ENCODE measurements at regions not wholly inside any gene's neighbourhood (a gene's known extent, or its start where the extent isn't known, plus 50 kb on each side); places are given as distances from the start of the nearest gene placed in this dataset.

DNA sequence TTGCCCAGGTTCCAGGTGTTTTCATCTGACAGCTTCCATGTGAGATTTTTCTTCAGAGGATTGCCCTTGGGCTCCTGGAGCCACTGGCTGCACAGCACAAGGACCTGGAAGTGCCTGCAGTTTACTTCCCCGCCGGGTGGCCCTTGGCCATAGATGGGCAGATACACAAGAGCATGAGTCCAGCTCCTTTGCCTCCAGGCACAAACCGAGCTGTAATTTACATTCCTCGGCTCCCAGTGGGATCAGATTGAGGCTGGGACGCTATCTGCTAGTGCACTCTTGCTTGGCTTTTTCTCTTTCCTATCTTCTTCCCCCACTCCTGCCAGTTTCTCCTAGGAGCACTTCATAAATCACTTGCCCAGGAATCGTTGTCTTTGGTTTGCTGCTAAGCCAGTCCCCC is 85.4 kb upstream of the RALY start:
- peak overlapping the region in 1 of 2 donors; percentile 75 for H3K27ac ChIP-seq (ENCODE audit: low read depth in 1 of 2, low read length in 2 of 2)

GRCh38 chr20:33908868-33909267 is 84.8 kb upstream of the RALY start:
- Histone ChIP-seq H3K36me3 (ENCODE audit: control insufficient read depth in 1 of 2, insufficient read depth in 2 of 2, low read length in 1 of 2) (no peaks in the 10 kb centered on the region), H3K27ac (ENCODE audit: low read depth in 1 of 2, low read length in 2 of 2) (peak overlapping the region in 1 of 2 donors; percentile 75), H3K27me3 (ENCODE audit: control insufficient read depth in 1 of 2, insufficient read depth in 2 of 2, low read length in 1 of 2) (no peaks in the 10 kb centered on the region), H3K9me3 (ENCODE audit: control insufficient read depth, low read length) (no peaks in the 10 kb centered on the region), H3K4me3 (ENCODE audit: low read length in 2 of 2) (no peak overlapping the region), H3K4me1 (ENCODE audit: control insufficient read depth in 1 of 2, insufficient read depth in 2 of 2, low read length in 2 of 2) (peaks cover 2 to 7% of the 10 kb centered on the region in 2 donors)
- no peak for DNase-seq
- no peak for ATAC-seq (ENCODE audit: low FRiP score)
- WGBS, 2 donors: 95 to 98% methylated on average over 6 of the region's 6 CpGs
- intact Hi-C loops (cut with DNase I): no loop called here

More for the DNA sequence above, 85.4 kb upstream of the RALY start:
- Histone ChIP-seq H3K4me1 (ENCODE audit: control insufficient read depth in 1 of 2, insufficient read depth in 2 of 2, low read length in 2 of 2) (peaks cover 2 to 7% of the 10 kb centered on the region in 2 donors), H3K36me3 (ENCODE audit: control insufficient read depth in 1 of 2, insufficient read depth in 2 of 2, low read length in 1 of 2) (no peaks in the 10 kb centered on the region), H3K9me3 (ENCODE audit: control insufficient read depth, low read length) (no peaks in the 10 kb centered on the region), H3K4me3 (ENCODE audit: low read length in 2 of 2) (no peak overlapping the region), H3K27me3 (ENCODE audit: control insufficient read depth in 1 of 2, insufficient read depth in 2 of 2, low read length in 1 of 2) (no peaks in the 10 kb centered on the region)
- WGBS, 2 donors: 5 to 6% methylated on average over 6 of the region's 6 CpGs
- intact Hi-C loops (cut with DNase I): no loop called here
- ATAC-seq (ENCODE audit: low FRiP score) (no peak), DNase-seq (no peak)

DNA sequence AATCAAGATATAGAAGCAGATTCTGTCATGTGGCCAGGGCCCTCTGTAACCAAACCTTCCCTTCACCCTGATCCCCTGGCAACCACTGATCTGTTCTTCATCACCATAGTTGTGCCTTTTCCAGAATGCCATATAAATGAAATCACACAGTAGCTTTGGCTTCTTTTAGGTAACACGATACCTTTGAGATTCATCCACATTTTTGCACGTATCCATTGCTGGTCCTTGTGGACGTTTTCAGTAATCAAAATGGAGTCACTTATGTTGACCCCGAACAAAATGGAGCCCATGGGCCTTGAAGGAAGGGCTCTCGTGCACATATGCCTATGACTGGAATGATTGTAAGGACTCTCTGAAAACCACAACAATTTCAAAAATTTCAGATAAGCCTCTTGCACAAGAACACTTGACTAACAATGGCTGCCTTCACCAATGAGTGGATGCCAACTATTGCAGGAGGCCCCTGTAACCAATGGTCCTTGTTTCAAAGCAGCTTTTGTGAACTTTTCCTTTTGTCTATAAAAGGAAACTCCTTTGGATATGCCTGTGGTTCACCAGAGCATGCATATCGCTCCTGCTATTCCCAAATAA is 84.3 kb upstream of the RALY start:
- Histone ChIP-seq H3K4me1 (ENCODE audit: control insufficient read depth in 1 of 2, insufficient read depth in 2 of 2, low read length in 2 of 2) (peaks cover 2 to 7% of the 10 kb centered on the region in 2 donors), H3K9me3 (ENCODE audit: control insufficient read depth, low read length) (no peaks in the 10 kb centered on the region), H3K27ac (ENCODE audit: low read depth in 1 of 2, low read length in 2 of 2) (peak overlapping the region; percentile 50 to 53), H3K36me3 (ENCODE audit: control insufficient read depth in 1 of 2, insufficient read depth in 2 of 2, low read length in 1 of 2) (no peaks in the 10 kb centered on the region), H3K4me3 (ENCODE audit: low read length in 2 of 2) (no peak overlapping the region), H3K27me3 (ENCODE audit: control insufficient read depth in 1 of 2, insufficient read depth in 2 of 2, low read length in 1 of 2) (no peaks in the 10 kb centered on the region)
- 11% methylated on average over 6 of the region's 6 CpGs for WGBS, 2 donors
- peak; percentile 66 for ATAC-seq (ENCODE audit: low FRiP score)
- intact Hi-C loops (cut with DNase I): no loop called here
- no peak for DNase-seq

- ATAC-seq (ENCODE audit: low FRiP score): peak; percentile 68
- WGBS, 2 donors: 1 to 5% methylated on average over 2 of the region's 2 CpGs
- H3K27me3 ChIP-seq (ENCODE audit: control insufficient read depth in 1 of 2, insufficient read depth in 2 of 2, low read length in 1 of 2): no peaks in the 10 kb centered on the region
Observed at GRCh38 chr20:33910056-33910455, 83.7 kb upstream of the RALY start.

GRCh38 chr20:33910529-33911327 is 83.0 kb upstream of the RALY start:
- H3K27ac ChIP-seq (ENCODE audit: low read depth in 1 of 2, low read length in 2 of 2): peak overlapping the region; percentile 51 to 64
- no peak overlapping the region for H3K4me3 ChIP-seq (ENCODE audit: low read length in 2 of 2)
- ATAC-seq (ENCODE audit: low FRiP score) (no peak), DNase-seq (no peak)
- H3K4me1 ChIP-seq (ENCODE audit: control insufficient read depth in 1 of 2, insufficient read depth in 2 of 2, low read length in 2 of 2): peaks cover 2 to 7% of the 10 kb centered on the region in 2 donors
- no peaks in the 10 kb centered on the region for H3K9me3 ChIP-seq (ENCODE audit: control insufficient read depth, low read length)
- no peaks in the 10 kb centered on the region for H3K36me3 ChIP-seq (ENCODE audit: control insufficient read depth in 1 of 2, insufficient read depth in 2 of 2, low read length in 1 of 2)
- intact Hi-C loops (cut with DNase I): no loop called here
- no peaks in the 10 kb centered on the region for H3K27me3 ChIP-seq (ENCODE audit: control insufficient read depth in 1 of 2, insufficient read depth in 2 of 2, low read length in 1 of 2)
- WGBS, 2 donors: 92 to 94% methylated on average over 6 of the region's 6 CpGs

More at GRCh38 chr20:33910056-33910455, 83.7 kb upstream of the RALY start:
- H3K4me1 ChIP-seq (ENCODE audit: control insufficient read depth in 1 of 2, insufficient read depth in 2 of 2, low read length in 2 of 2): peaks cover 2 to 7% of the 10 kb centered on the region in 2 donors
- no peaks in the 10 kb centered on the region for H3K9me3 ChIP-seq (ENCODE audit: control insufficient read depth, low read length)
- intact Hi-C loops (cut with DNase I): no loop called here
- H3K36me3 ChIP-seq (ENCODE audit: control insufficient read depth in 1 of 2, insufficient read depth in 2 of 2, low read length in 1 of 2): no peaks in the 10 kb centered on the region
- DNase-seq: no peak
- H3K27ac ChIP-seq (ENCODE audit: low read depth in 1 of 2, low read length in 2 of 2): peak overlapping the region in 1 of 2 donors; percentile 53
- H3K4me3 ChIP-seq (ENCODE audit: low read length in 2 of 2): no peak overlapping the region

DNA sequence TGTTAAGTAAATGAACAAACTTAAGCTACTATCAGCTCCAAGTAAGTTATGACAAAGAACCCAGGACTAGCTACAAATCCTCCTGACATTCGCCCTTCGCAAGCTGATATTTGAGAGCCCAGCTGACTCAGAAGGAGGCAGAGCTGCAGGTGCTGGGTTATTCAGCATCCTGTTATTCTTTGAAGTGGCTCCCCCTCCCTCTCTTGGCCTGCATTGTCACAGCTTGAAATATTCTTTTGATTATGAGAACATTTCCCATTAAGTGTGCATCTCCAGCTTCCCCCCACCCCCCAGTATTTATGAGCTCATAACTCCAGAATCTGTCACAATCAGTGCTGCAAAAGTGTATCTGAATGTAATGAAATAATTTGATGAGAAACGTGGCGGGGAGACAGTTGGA is 78.8 kb upstream of the RALY start:
- WGBS, 2 donors: 83 to 85% methylated on average over 4 of the region's 4 CpGs
- Histone ChIP-seq H3K27me3 (ENCODE audit: control insufficient read depth in 1 of 2, insufficient read depth in 2 of 2, low read length in 1 of 2) (no peaks in the 10 kb centered on the region), H3K4me3 (ENCODE audit: low read length in 2 of 2) (no peak overlapping the region), H3K4me1 (ENCODE audit: control insufficient read depth in 1 of 2, insufficient read depth in 2 of 2, low read length in 2 of 2) (no peaks in the 10 kb centered on the region), H3K36me3 (ENCODE audit: control insufficient read depth in 1 of 2, insufficient read depth in 2 of 2, low read length in 1 of 2) (no peaks in the 10 kb centered on the region), H3K27ac (ENCODE audit: low read depth in 1 of 2, low read length in 2 of 2) (no peak overlapping the region), H3K9me3 (ENCODE audit: control insufficient read depth, low read length) (no peaks in the 10 kb centered on the region)
- ATAC-seq (ENCODE audit: low FRiP score) (no peak), DNase-seq (peak in 1 of 2 donors; percentile 0)
- intact Hi-C loops (cut with DNase I): no loop called here

- Histone ChIP-seq H3K9me3 (ENCODE audit: control insufficient read depth, low read length) (no peaks in the 10 kb centered on the region), H3K36me3 (ENCODE audit: control insufficient read depth in 1 of 2, insufficient read depth in 2 of 2, low read length in 1 of 2) (no peaks in the 10 kb centered on the region), H3K27me3 (ENCODE audit: control insufficient read depth in 1 of 2, insufficient read depth in 2 of 2, low read length in 1 of 2) (no peaks in the 10 kb centered on the region), H3K4me3 (ENCODE audit: low read length in 2 of 2) (no peak overlapping the region), H3K4me1 (ENCODE audit: control insufficient read depth in 1 of 2, insufficient read depth in 2 of 2, low read length in 2 of 2) (no peaks in the 10 kb centered on the region), H3K27ac (ENCODE audit: low read depth in 1 of 2, low read length in 2 of 2) (no peak overlapping the region)
- DNase-seq (peak in 1 of 2 donors; percentile 75), ATAC-seq (ENCODE audit: low FRiP score) (peak; percentile 64)
- 87 to 92% methylated on average over 6 of the region's 6 CpGs for WGBS, 2 donors
- intact Hi-C loops (cut with DNase I): no loop called here
Observed at GRCh38 chr20:33915726-33916331, 77.9 kb upstream of the RALY start.

DNA sequence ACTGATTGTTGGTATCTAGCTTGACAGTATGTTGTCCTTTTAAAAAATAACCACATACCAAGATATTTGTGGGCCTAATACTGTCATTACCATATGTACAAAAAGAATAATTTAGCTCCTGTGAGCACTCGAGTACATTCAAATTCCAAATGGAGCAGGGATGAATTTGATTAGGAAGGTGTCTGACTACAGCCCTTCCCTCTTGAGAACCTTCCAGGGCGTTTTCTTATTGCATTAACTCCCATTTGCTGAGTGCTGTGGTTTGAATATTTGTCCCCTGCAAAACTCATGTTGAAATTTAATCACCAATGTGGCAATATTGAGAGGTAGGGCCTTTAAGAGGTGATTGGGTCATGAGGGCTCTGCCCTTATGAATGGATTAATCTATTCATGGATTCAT is 76.9 kb upstream of the RALY start:
- H3K27me3 ChIP-seq (ENCODE audit: control insufficient read depth in 1 of 2, insufficient read depth in 2 of 2, low read length in 1 of 2): no peaks in the 10 kb centered on the region
- intact Hi-C loops (cut with DNase I): no loop called here

More for the DNA sequence above, 76.9 kb upstream of the RALY start:
- Histone ChIP-seq H3K36me3 (ENCODE audit: control insufficient read depth in 1 of 2, insufficient read depth in 2 of 2, low read length in 1 of 2) (no peaks in the 10 kb centered on the region), H3K9me3 (ENCODE audit: control insufficient read depth, low read length) (no peaks in the 10 kb centered on the region), H3K4me1 (ENCODE audit: control insufficient read depth in 1 of 2, insufficient read depth in 2 of 2, low read length in 2 of 2) (no peaks in the 10 kb centered on the region), H3K4me3 (ENCODE audit: low read length in 2 of 2) (no peak overlapping the region), H3K27ac (ENCODE audit: low read depth in 1 of 2, low read length in 2 of 2) (no peak overlapping the region)
- no peak for ATAC-seq (ENCODE audit: low FRiP score)
- DNase-seq: no peak
- 84 to 91% methylated on average over 2 of the region's 2 CpGs for WGBS, 2 donors

Data from aorta (tissue), 5 donors.